Small intestine (tissue), 7 donors: ENCODE measurements at regions not wholly inside any gene's neighbourhood (a gene's known extent, or its start where the extent isn't known, plus 50 kb on each side); places are given as distances from the start of the nearest gene placed in this dataset.

ENCODE experiments used
- DNase-seq, 2 donors: peaks; one replicate each; pipeline versions ENCODE4 v3.0.0 to v3.0.0-alpha.2; 2013
- FAIRE-seq: peaks from 2 replicates; lab custom pipeline; 2012; peaks lifted over from hg19 to GRCh38; lab: Jason Lieb, UNC
- H3K27ac ChIP-seq, 3 donors: one replicate each; pipeline ENCODE4 v1.5.1; 2013; ENCODE audit warnings: low read length in 2 of 3, mild to moderate bottlenecking in 2 of 3, control low read depth in 1 of 3, inconsistent platforms in 1 of 3, low read depth in 1 of 3, moderate library complexity in 1 of 3
- H3K27me3 ChIP-seq, 3 donors: one replicate each; pipeline ENCODE4 v1.6.1; 2013; ENCODE audit warnings: low read length in 3 of 3, inconsistent platforms in 1 of 3; ENCODE audit not compliant: control insufficient read depth in 3 of 3, insufficient read depth in 3 of 3
- H3K36me3 ChIP-seq, 3 donors: one replicate each; pipeline ENCODE4 v1.6.1; 2013; ENCODE audit warnings: low read length in 3 of 3, inconsistent platforms in 1 of 3, low read depth in 1 of 3, mild to moderate bottlenecking in 1 of 3, moderate library complexity in 1 of 3; ENCODE audit not compliant: control insufficient read depth in 3 of 3, insufficient read depth in 2 of 3
- H3K4me1 ChIP-seq, 3 donors: one replicate each; pipeline ENCODE4 v1.6.1; 2013; ENCODE audit warnings: low read length in 2 of 3, inconsistent platforms in 1 of 3, low read depth in 1 of 3, mild to moderate bottlenecking in 1 of 3, moderate library complexity in 1 of 3; ENCODE audit not compliant: control insufficient read depth in 3 of 3, insufficient read depth in 2 of 3
- H3K4me3 ChIP-seq, 3 donors: one replicate each; pipeline ENCODE4 v1.5.1; 2013; ENCODE audit warnings: low read length in 3 of 3, control low read depth in 1 of 3, inconsistent platforms in 1 of 3, low read depth in 1 of 3, mild to moderate bottlenecking in 1 of 3, moderate library complexity in 1 of 3
- H3K9me3 ChIP-seq, 2 donors: one replicate each; pipeline ENCODE4 v1.6.1; 2013; ENCODE audit warnings: low read depth in 1 of 2, low read length in 1 of 2; ENCODE audit not compliant: control insufficient read depth in 2 of 2, insufficient read depth in 1 of 2
- WGBS, 3 donors: extraction: QIAGEN DNeasy Blood & Tissue Kit; methylation state at CpG; one replicate each; pipeline ENCODE4 v1.1.7; 2013; 5-methylcytosine and 5-hydroxymethylcytosine counted together
- donor health status: healthy with polysubstance abuse.
- donor health status: control.
- donor health status: control.
- donor health status: Bipolar disorder and iron deficiency.
- donor health status: healthy.

GRCh38 chr12:53809005-53809404 lies 57.2 kb upstream of the CISTR start:
- no peak overlapping the region for H3K4me3 ChIP-seq
- FAIRE-seq (no peak), DNase-seq (no peak)
- H3K27ac ChIP-seq: no peak overlapping the region
- H3K36me3 ChIP-seq: no peaks in the 10 kb centered on the region
- no peaks in the 10 kb centered on the region for H3K4me1 ChIP-seq
- 58 to 62% (median 60%) methylated on average over 3 of the region's 3 CpGs for WGBS, 3 donors
- H3K27me3 ChIP-seq: peaks cover 0 to 49% (median 8%) of the 10 kb centered on the region in 3 donors
- no peaks in the 10 kb centered on the region for H3K9me3 ChIP-seq

- Histone ChIP-seq H3K4me1 (no peaks in the 10 kb centered on the region), H3K36me3 (no peaks in the 10 kb centered on the region), H3K4me3 (no peak overlapping the region), H3K9me3 (no peaks in the 10 kb centered on the region), H3K27ac (no peak overlapping the region), H3K27me3 (peaks cover 0 to 40% (median 6%) of the 10 kb centered on the region in 3 donors)
- DNase-seq (no peak), FAIRE-seq (no peak)
- 62 to 82% (median 70%) methylated on average over 1 of the region's 1 CpG for WGBS, 3 donors
Measured at GRCh38 chr12:53810950-53811349, 59.2 kb upstream of the CISTR start.

DNA sequence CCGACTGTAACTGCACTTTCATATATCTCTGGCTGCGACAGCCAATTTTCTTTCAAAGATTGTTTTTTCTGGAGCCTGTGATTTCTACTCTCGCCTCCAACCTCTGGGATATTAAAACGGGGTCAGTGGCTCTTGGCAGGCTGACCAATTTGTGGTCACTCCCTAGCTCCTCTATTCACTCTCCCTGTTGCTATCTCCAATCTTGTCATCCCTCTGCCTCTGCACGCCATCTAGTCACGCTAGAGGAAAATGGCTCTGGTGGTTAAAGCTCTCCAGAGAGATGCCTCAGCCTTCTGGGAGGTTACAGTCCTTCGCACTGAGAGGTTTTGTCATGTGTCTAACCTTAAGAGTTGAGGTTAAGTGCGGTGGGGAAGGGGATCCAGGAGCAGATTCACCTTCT lies 59.8 kb upstream of the CISTR start:
- H3K9me3 ChIP-seq: no peaks in the 10 kb centered on the region
- H3K4me3 ChIP-seq: no peak overlapping the region
- WGBS, 3 donors: 66 to 71% (median 67%) methylated on average over 8 of the region's 8 CpGs
- FAIRE-seq (no peak), DNase-seq (no peak)
- no peak overlapping the region for H3K27ac ChIP-seq
- no peaks in the 10 kb centered on the region for H3K4me1 ChIP-seq
- H3K36me3 ChIP-seq: no peaks in the 10 kb centered on the region
- H3K27me3 ChIP-seq: peaks cover 0 to 42% (median 4%) of the 10 kb centered on the region in 3 donors

DNA sequence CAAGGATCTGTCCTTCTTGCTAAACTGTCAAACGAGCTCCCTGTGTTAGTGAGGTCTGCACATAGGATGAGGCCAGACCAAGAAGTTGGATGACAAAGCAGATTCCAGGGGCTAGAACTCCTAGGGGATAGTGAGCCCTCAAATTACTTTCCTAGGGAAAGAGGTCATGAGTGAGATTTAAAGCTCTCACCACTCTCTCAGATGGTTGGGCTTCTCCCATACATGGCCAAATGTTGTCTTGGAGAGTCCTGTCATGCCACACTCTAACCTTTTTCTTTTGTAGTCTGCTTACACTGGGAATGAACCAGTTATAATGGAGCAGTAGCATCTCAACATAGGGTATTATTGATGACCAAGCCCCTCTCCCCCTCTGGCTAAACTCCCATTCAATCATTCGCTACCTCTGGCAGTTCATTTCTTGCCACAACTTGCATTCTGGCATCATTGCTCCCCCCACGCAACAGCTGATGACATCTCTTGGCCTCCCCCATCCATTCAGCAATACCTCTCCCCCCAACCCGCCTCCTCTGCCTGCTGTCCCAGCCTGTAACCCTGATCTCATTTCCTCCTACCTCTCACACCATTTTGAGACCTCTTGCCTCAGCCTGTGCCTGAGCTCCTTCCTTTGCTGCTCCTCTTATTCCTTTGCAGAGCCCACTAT lies 64.7 kb upstream of the CISTR start:
- DNase-seq: no peak
- no peak overlapping the region for H3K27ac ChIP-seq
- 70 to 80% (median 78%) methylated on average over 4 of the region's 4 CpGs for WGBS, 3 donors
- H3K27me3 ChIP-seq: peaks cover 0 to 52% (median 8%) of the 10 kb centered on the region in 3 donors
- no peaks in the 10 kb centered on the region for H3K4me1 ChIP-seq
- no peak for FAIRE-seq
- H3K4me3 ChIP-seq: no peak overlapping the region
- no peaks in the 10 kb centered on the region for H3K9me3 ChIP-seq
- no peaks in the 10 kb centered on the region for H3K36me3 ChIP-seq

GRCh38 chr12:53817021-53817389 lies 65.2 kb upstream of the CISTR start:
- no peak for FAIRE-seq

DNA sequence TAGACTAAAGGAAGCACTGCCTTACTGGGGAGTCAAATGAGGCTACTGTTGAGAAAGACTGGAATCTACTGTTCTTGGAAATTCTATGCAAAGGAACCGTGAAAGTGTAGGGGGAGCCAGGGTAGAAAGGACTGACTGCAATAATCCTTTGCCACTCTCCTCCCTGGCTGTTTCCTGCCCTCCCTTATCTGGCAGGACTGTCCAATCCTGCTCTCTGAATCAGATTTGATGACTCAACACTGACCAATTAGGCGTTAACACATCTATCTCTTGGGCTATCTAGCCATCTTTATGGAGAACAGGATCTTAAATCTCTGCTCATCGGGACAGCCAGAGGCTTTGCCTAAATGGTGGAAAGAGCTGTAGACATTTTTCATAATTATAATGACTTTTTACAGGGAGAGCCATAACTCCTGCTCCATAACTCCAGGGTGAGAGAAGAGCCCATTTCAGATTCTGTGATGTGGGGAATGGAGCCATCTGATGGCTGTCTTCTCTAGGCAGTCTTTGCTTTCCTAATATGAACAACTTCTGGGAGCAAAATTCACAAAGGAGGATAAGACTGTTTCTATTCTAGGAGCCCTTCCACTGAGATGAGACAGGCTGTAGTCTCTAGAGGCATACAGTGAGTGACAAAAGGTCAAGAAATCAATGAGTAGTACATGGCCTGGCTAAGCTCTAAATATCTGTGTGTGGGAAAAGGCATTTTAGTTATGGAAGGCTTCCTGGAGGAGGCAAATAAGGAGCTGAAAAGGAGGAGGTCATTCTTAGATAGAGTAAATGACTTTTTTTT lies 68.9 kb upstream of the CISTR start:
- Histone ChIP-seq H3K36me3 (no peaks in the 10 kb centered on the region), H3K27ac (no peak overlapping the region), H3K9me3 (no peaks in the 10 kb centered on the region), H3K4me1 (no peaks in the 10 kb centered on the region), H3K27me3 (peaks cover 0 to 49% (median 9%) of the 10 kb centered on the region in 3 donors), H3K4me3 (no peak overlapping the region)
- 46 to 65% (median 55%) methylated on average over 3 of the region's 3 CpGs for WGBS, 3 donors
- no peak for DNase-seq
- FAIRE-seq: no peak

More at GRCh38 chr12:53817021-53817389, 65.2 kb upstream of the CISTR start:
- Histone ChIP-seq H3K36me3 (no peaks in the 10 kb centered on the region), H3K9me3 (no peaks in the 10 kb centered on the region), H3K4me1 (no peaks in the 10 kb centered on the region), H3K27ac (no peak overlapping the region), H3K27me3 (peaks cover 0 to 53% (median 8%) of the 10 kb centered on the region in 3 donors), H3K4me3 (no peak overlapping the region)
- DNase-seq: no peak

GRCh38 chr12:53824001-53824712 lies 72.4 kb upstream of the CISTR start:
- H3K4me3 ChIP-seq: no peak overlapping the region
- H3K27me3 ChIP-seq: peaks cover 0 to 31% (median 4%) of the 10 kb centered on the region in 3 donors
- FAIRE-seq (no peak), DNase-seq (no peak)
- no peaks in the 10 kb centered on the region for H3K4me1 ChIP-seq
- no peak overlapping the region for H3K27ac ChIP-seq
- WGBS, 3 donors: 60 to 70% (median 60%) methylated on average over 9 of the region's 9 CpGs
- no peaks in the 10 kb centered on the region for H3K9me3 ChIP-seq
- H3K36me3 ChIP-seq: no peaks in the 10 kb centered on the region

GRCh38 chr12:53825246-53826081 lies 73.7 kb upstream of the CISTR start:
- no peaks in the 10 kb centered on the region for H3K4me1 ChIP-seq
- H3K9me3 ChIP-seq: no peaks in the 10 kb centered on the region
- 66 to 78% (median 71%) methylated on average over 8 of the region's 8 CpGs for WGBS, 3 donors
- DNase-seq (no peak), FAIRE-seq (no peak)
- no peak overlapping the region for H3K4me3 ChIP-seq
- H3K36me3 ChIP-seq: no peaks in the 10 kb centered on the region
- H3K27me3 ChIP-seq: peaks cover 0 to 22% (median 4%) of the 10 kb centered on the region in 3 donors
- H3K27ac ChIP-seq: no peak overlapping the region
